HG03457 (cell line): ENCODE measurements at regions not wholly inside any gene's neighbourhood (a gene's known extent, or its start where the extent isn't known, plus 50 kb on each side); places are given as distances from the start of the nearest gene placed in this dataset.

Experiments
- ATAC-seq: cut with Tn5 transposase; IDR thresholded peaks from one replicate; pipeline ENCODE4 v1.9.1; 2021; ENCODE audit warnings: moderate number of reproducible peaks; ENCODE audit not compliant: unreplicated experiment

GRCh38 chr13:65907666-65908525, 1322.2 kb downstream of the PCDH9 start:
- no peak for ATAC-seq

- no peak for ATAC-seq
Observed at GRCh38 chr13:65901723-65902122, 1328.4 kb downstream of the PCDH9 start.

- no peak for ATAC-seq
Observed at GRCh38 chr13:65894049-65894448, 1336.1 kb downstream of the PCDH9 start.

- ATAC-seq = no peak
Observed at GRCh38 chr13:65892859-65893258, 1337.3 kb downstream of the PCDH9 start.

GRCh38 chr13:65889368-65889767, 1340.8 kb downstream of the PCDH9 start:
- ATAC-seq = no peak

- no peak for ATAC-seq
Observed at GRCh38 chr13:65882810-65883209, 1347.3 kb downstream of the PCDH9 start.

GRCh38 chr13:65881561-65882155, 1348.5 kb downstream of the PCDH9 start:
- no peak for ATAC-seq

- ATAC-seq = no peak
Observed at GRCh38 chr13:65875031-65875430, 1355.1 kb downstream of the PCDH9 start.

- ATAC-seq = no peak
Observed at GRCh38 chr13:65872448-65872847, 1357.7 kb downstream of the PCDH9 start.

GRCh38 chr13:65868884-65869283, 1361.3 kb downstream of the PCDH9 start:
- ATAC-seq = no peak

GRCh38 chr13:65868099-65868498, 1362.0 kb downstream of the PCDH9 start:
- ATAC-seq = no peak

GRCh38 chr13:65866138-65866537, 1364.0 kb downstream of the PCDH9 start:
- no peak for ATAC-seq

- ATAC-seq = no peak
Observed at GRCh38 chr13:65865206-65865605, 1364.9 kb downstream of the PCDH9 start.

- ATAC-seq = no peak
Observed at GRCh38 chr13:65864039-65864438, 1366.1 kb downstream of the PCDH9 start.

GRCh38 chr13:65860306-65860705, 1369.8 kb downstream of the PCDH9 start:
- no peak for ATAC-seq

- ATAC-seq = no peak
Observed at GRCh38 chr13:65857942-65858565, 1372.1 kb downstream of the PCDH9 start.

- ATAC-seq = no peak
Observed at GRCh38 chr13:65856431-65856830, 1373.7 kb downstream of the PCDH9 start.

GRCh38 chr13:65855242-65855805, 1374.8 kb downstream of the PCDH9 start:
- no peak for ATAC-seq

- no peak for ATAC-seq
Observed at GRCh38 chr13:65854431-65854830, 1375.7 kb downstream of the PCDH9 start.

GRCh38 chr13:65844266-65844841, 1385.8 kb downstream of the PCDH9 start:
- no peak for ATAC-seq

- no peak for ATAC-seq
Observed at GRCh38 chr13:65843314-65843731, 1386.8 kb downstream of the PCDH9 start.
